Adrenal gland (tissue), 9 donors: ENCODE measurements at regions not wholly inside any gene's neighbourhood (a gene's known extent, or its start where the extent isn't known, plus 50 kb on each side); places are given as distances from the start of the nearest gene placed in this dataset.

ENCODE experiments used
- DNase-seq, 7 donors: peaks; one replicate each; pipeline ENCODE4 v3.0.0-alpha.2; 2019 to 2020
- H3K27ac ChIP-seq, 5 donors: fragments of 200-600 bp; sonication (generic) in 4 of 5; 1 replicate in 3 of 5; 2 replicates in 2 of 5; pipeline versions ENCODE4 v1.5.1 to v1.8.0; 2016 to 2020; ENCODE audit warnings: mild to moderate bottlenecking in 1 of 5
- H3K27me3 ChIP-seq: fragments of 200-600 bp; 2 replicates; pipeline ENCODE4 v1.8.0; 2021
- H3K36me3 ChIP-seq, 2 donors: fragments of 200-600 bp; replicated peaks in 1 of 2; 1 replicate in 1 of 2; 2 replicates in 1 of 2; pipeline versions ENCODE4 v1.5.1 to v1.8.0; 2018 to 2022
- H3K4me1 ChIP-seq, 2 donors: fragments of 200-600 bp; replicated peaks in 1 of 2; 1 replicate in 1 of 2; 2 replicates in 1 of 2; pipeline versions ENCODE4 v1.5.1 to v1.8.0; 2018 to 2021
- H3K4me3 ChIP-seq, 4 donors: fragments of 200-600 bp; sonication (generic) in 3 of 4; one replicate each; pipeline ENCODE4 v1.5.1; 2016 to 2018
- H3K9me3 ChIP-seq, 3 donors: fragments of 200-600 bp; sonication (generic) in 1 of 3; replicated peaks in 1 of 3; 1 replicate in 2 of 3; 2 replicates in 1 of 3; pipeline versions ENCODE4 v1.5.1 to v1.8.0; 2016 to 2021
- CTCF ChIP-seq, 6 experiments: fragments of 450-650 bp in 4 of 6; fragments of 200-600 bp in 2 of 6; sonication (generic) in 1 of 6; IDR thresholded peaks; 1 replicate in 5 of 6; 2 replicates in 1 of 6; pipeline versions ENCODE4 v1.5.1 to v1.8.0; 2016 to 2021; ENCODE audit warnings: antibody characterized with exemption in 6 of 6, mild to moderate bottlenecking in 2 of 6, moderate library complexity in 1 of 6
- POLR2A ChIP-seq, 2 donors: fragments of 450-650 bp; IDR thresholded peaks; one replicate each; pipeline ENCODE4 v1.6.1; 2017; ENCODE audit warnings: antibody characterized with exemption in 2 of 2, mild to moderate bottlenecking in 2 of 2, moderate library complexity in 1 of 2
- WGBS, 4 donors: extraction: QIAGEN DNeasy Blood & Tissue Kit in 2 of 4; methylation state at CpG; one replicate each; pipeline versions ENCODE4 v1.1.5 to v1.1.7; 2013 to 2017; 5-methylcytosine and 5-hydroxymethylcytosine counted together
- intact Hi-C, 2 donors: fragments of 100-400 bp; cut with DNase I; formaldehyde crosslinking; loops; one replicate each; pipeline versions ENCODE4 v1.14.1 to v1.15.0; 2022 to 2023
- donor health status: healthy with polysubstance abuse.
- donor health status: Bipolar disorder and iron deficiency.
- donor health status: DM: yes; HTN: yes; CAD: no.
- donor health status: DM: no; HTN: no; CAD: no.
- donor health status: DM: no; HTN: no; CAD: no.

GRCh38 chr3:29005862-29006261, 275.0 kb upstream of the RBMS3 start:
- Histone ChIP-seq H3K36me3 (no peaks in the 10 kb centered on the region), H3K9me3 (no peaks in the 10 kb centered on the region), H3K27ac (no peak overlapping the region), H3K4me1 (no peaks in the 10 kb centered on the region), H3K27me3 (no peaks in the 10 kb centered on the region), H3K4me3 (no peak overlapping the region)
- TF ChIP-seq CTCF (IDR thresholded peaks at IDR 0.05) (no peak), POLR2A (IDR thresholded peaks at IDR 0.05) (no peak)
- DNase-seq: no peak
- intact Hi-C loops: no loop called here

DNA sequence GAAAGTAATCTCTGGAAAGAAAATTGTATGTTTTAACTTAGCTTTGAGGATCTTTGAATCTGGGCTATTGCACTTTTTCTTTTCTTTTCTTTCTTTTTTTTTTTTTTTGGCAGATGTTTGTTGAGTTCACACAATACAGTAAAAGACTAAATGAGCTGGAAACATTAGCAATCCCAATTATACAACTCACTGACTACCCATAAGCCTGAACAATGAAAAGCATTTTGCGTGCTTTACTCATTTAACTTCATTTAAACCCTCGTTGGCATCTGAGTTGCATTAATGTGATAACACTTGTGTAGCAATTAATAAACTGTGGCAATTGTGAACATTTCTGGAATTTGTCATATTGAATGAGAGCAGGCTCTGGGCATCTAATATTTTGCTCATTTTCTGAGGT, 269.4 kb upstream of the RBMS3 start:
- 81 to 89% (median 83%) methylated on average over 2 of the region's 2 CpGs for WGBS, 4 donors
- no peak overlapping the region for H3K27ac ChIP-seq
- TF ChIP-seq CTCF (IDR thresholded peaks at IDR 0.05) (no peak), POLR2A (IDR thresholded peaks at IDR 0.05) (no peak)
- H3K4me3 ChIP-seq: no peak overlapping the region
- H3K9me3 ChIP-seq: no peaks in the 10 kb centered on the region
- no peaks in the 10 kb centered on the region for H3K4me1 ChIP-seq
- H3K36me3 ChIP-seq: no peaks in the 10 kb centered on the region
- no peaks in the 10 kb centered on the region for H3K27me3 ChIP-seq
- no peak for DNase-seq
- intact Hi-C loops: no loop called here

DNA sequence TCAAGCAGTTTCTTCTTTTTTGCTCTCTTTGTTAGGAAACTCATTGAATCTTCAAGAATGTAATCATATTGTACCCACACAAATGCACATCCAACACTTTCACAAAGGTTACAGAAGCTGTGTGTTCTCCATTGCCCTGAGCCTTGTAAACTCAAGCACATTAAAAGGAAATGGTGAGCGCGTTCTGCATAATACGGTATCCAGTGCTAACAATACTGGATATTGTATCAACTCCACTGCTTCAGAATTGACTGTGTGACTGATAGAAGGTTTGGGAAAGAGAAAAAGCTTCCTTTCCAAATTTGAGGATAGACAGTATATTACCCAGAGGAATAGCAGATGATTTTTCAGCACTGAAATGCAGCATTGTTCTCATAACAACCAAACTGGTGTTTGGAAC, 268.9 kb upstream of the RBMS3 start:
- 83 to 96% (median 93%) methylated on average over 3 of the region's 3 CpGs for WGBS, 4 donors
- no peaks in the 10 kb centered on the region for H3K4me1 ChIP-seq
- DNase-seq: no peak
- H3K4me3 ChIP-seq: no peak overlapping the region
- TF ChIP-seq CTCF (IDR thresholded peaks at IDR 0.05) (no peak), POLR2A (IDR thresholded peaks at IDR 0.05) (no peak)
- no peaks in the 10 kb centered on the region for H3K36me3 ChIP-seq
- no peaks in the 10 kb centered on the region for H3K27me3 ChIP-seq
- H3K9me3 ChIP-seq: no peaks in the 10 kb centered on the region
- intact Hi-C loops: no loop called here
- H3K27ac ChIP-seq: no peak overlapping the region

DNA sequence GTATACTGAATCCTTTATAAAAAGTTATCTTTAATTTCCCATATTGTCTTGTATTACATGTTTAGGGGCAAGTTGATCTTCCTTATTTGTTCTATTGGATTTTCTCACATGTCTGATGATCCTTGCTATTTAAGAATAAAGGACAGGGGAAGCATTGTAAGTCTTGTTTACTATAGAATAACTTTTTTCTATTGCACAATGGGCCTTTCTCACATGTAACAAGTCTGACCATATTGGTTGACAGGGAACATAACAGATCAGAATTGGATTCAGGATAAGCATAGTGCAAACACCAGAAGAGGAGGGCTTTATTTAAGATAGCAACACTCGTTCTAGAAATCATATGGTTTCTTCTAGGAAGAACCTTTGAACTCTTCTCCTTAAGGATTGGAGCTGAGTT, 257.9 kb upstream of the RBMS3 start:
- 45 to 69% (median 64%) methylated on average over 1 of the region's 1 CpG for WGBS, 4 donors
- no peaks in the 10 kb centered on the region for H3K9me3 ChIP-seq
- H3K4me3 ChIP-seq: no peak overlapping the region
- DNase-seq: no peak
- intact Hi-C loops: no loop called here
- no peaks in the 10 kb centered on the region for H3K4me1 ChIP-seq
- no peaks in the 10 kb centered on the region for H3K27me3 ChIP-seq
- H3K27ac ChIP-seq: no peak overlapping the region
- H3K36me3 ChIP-seq: no peaks in the 10 kb centered on the region
- TF ChIP-seq CTCF (IDR thresholded peaks at IDR 0.05) (no peak), POLR2A (IDR thresholded peaks at IDR 0.05) (no peak)
